ENCODE measurements at regions not wholly inside any gene's neighbourhood (a gene's known extent, or its start where the extent isn't known, plus 50 kb on each side); places are given as distances from the start of the nearest gene placed in this dataset.
"Not testable (repeated sequence)": the region's sequence is repeated elsewhere in the genome, so short reads cannot be mapped to it uniquely, and the experiment has no call there.

DNA sequence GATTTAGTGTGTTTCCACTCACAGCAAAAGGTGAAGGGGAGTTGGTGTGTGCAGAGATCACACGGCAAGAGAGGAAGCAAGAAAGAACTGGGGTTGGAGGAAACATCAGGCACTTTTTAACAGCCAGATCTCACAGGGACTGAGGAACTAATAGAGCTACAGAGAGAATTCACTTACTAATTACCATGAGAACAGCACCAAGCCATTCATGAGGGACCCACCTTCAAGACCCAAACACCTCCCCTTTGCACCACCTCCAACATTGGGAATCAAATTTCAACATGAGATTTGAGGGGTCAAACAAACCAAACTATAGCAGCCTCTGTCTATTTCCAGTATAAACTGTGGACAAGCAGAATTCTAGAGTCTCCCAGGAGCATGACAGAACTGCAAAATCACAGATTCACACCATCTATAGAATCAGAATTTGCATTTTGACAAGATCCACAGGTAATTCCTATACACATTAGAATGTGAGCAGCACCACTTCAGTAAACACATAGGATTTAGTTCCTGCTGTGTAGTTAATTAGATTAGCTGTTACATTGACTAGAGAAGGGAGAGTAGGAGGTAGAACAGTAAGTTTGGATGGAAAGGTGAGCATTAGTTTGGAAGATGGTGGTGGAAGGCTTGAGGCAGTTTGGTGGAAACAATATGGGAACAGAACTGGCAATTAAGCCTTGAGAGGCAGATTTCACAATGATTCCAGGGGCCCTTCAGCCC is 311.7 kb downstream of the NSUN3 start:
- Histone ChIP-seq H2AFZ (ENCODE audit: low read length) (no peak overlapping the region), H3K79me2 (ENCODE audit: low read length) (no peaks in the 10 kb centered on the region), H3K4me1 (ENCODE audit: insufficient read depth, low read length) (no peaks in the 10 kb centered on the region), H3K4me3 (ENCODE audit: low read length) (no peak overlapping the region), H3K27me3 (ENCODE audit: low read length) (no peaks in the 10 kb centered on the region), H3F3A (ENCODE audit: low read length, unreplicated experiment) (no peaks in the 10 kb centered on the region), H3K27ac (ENCODE audit: low read length) (no peak overlapping the region), H3K4me2 (ENCODE audit: low read length) (no peak overlapping the region), H3K9ac (ENCODE audit: low read length) (no peak overlapping the region), H3K36me3 (ENCODE audit: low read depth, low read length) (no peaks in the 10 kb centered on the region), H3K9me2 (replicated peaks; ENCODE audit: low read length) (no peaks in the 10 kb centered on the region), H4K20me1 (ENCODE audit: low read length) (no peaks in the 10 kb centered on the region), H3K9me3 (ENCODE audit: low read length) (no peaks in the 10 kb centered on the region; the same call in 1 of the 2 replicates)
- DNase-seq (no peak), ATAC-seq (no peak)
- CTCF ChIA-PET, result no interaction called here
- BruUV-seq (replicated peaks), result no TSS peak
- TF ChIP-seq EZH2phosphoT487 (IDR thresholded peaks at IDR 0.05; ENCODE audit: borderline replicate concordance, low read length) (no peak), EZH2 (IDR thresholded peaks at IDR 0.05; ENCODE audit: low read length, unreplicated experiment) (no peak), CTCF (conservative IDR thresholded peaks at IDR 0.05; ENCODE audit: low read depth, low read length) (no peak)
- POLR2A ChIA-PET (ENCODE audit: unreplicated experiment), result no interaction called here
- intact Hi-C loops (cut with micrococcal nuclease), result no loop called here

DNA sequence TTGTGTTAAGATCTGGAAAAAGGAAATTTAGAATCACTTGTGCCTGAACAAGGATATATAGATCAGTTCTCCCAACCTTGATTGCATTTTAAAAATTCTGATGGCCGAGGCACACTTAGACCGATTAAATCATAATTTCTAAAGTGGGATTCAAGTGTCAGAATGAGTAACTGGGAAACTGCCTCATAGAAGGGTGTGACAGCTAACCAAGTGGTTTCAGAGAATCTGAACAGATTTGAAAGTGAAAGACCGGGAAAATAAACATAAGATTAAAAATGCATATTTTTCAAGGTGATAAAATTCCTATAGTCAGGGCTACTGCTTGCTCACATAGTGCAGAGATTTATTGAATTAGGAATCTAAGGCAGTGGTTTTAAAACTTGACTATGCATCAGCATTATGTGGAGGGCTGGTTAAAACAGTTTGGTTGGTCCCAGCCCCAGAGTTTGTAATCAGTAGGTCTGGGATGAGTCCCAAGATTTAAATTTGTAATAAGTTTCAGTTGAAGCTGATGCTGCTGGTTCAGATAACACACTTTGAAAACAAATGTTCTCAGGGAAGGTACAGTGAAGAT is 314.3 kb downstream of the NSUN3 start:
- BruUV-seq (replicated peaks); H3K79me2 ChIP-seq (ENCODE audit: low read length); CTCF ChIA-PET; H3F3A ChIP-seq (ENCODE audit: low read length, unreplicated experiment); H2AFZ ChIP-seq (ENCODE audit: low read length); H3K9me2 ChIP-seq (replicated peaks; ENCODE audit: low read length); H4K20me1 ChIP-seq (ENCODE audit: low read length); H3K4me1 ChIP-seq (ENCODE audit: insufficient read depth, low read length); H3K27me3 ChIP-seq (ENCODE audit: low read length); intact Hi-C loops (cut with micrococcal nuclease); H3K9me3 ChIP-seq (ENCODE audit: low read length); H3K36me3 ChIP-seq (ENCODE audit: low read depth, low read length); DNase-seq; ATAC-seq; POLR2A ChIA-PET (ENCODE audit: unreplicated experiment); H3K27ac ChIP-seq (ENCODE audit: low read length); H3K9ac ChIP-seq (ENCODE audit: low read length); H3K4me2 ChIP-seq (ENCODE audit: low read length); H3K4me3 ChIP-seq (ENCODE audit: low read length): not testable (repeated sequence)

GRCh38 chr3:94377863-94378262 is 315.0 kb downstream of the NSUN3 start:
- H3K4me1 ChIP-seq (ENCODE audit: insufficient read depth, low read length); DNase-seq; H4K20me1 ChIP-seq (ENCODE audit: low read length); H3K9ac ChIP-seq (ENCODE audit: low read length); H3K9me2 ChIP-seq (replicated peaks; ENCODE audit: low read length); H3K79me2 ChIP-seq (ENCODE audit: low read length); H3K36me3 ChIP-seq (ENCODE audit: low read depth, low read length); H3F3A ChIP-seq (ENCODE audit: low read length, unreplicated experiment); H3K27ac ChIP-seq (ENCODE audit: low read length); H2AFZ ChIP-seq (ENCODE audit: low read length); H3K4me3 ChIP-seq (ENCODE audit: low read length); H3K4me2 ChIP-seq (ENCODE audit: low read length); BruUV-seq (replicated peaks); H3K9me3 ChIP-seq (ENCODE audit: low read length); POLR2A ChIA-PET (ENCODE audit: unreplicated experiment); intact Hi-C loops (cut with micrococcal nuclease); ATAC-seq; CTCF ChIA-PET; H3K27me3 ChIP-seq (ENCODE audit: low read length): not testable (repeated sequence)

- TF ChIP-seq EZH2 (IDR thresholded peaks at IDR 0.05; ENCODE audit: low read length, unreplicated experiment) (no peak), EZH2phosphoT487 (IDR thresholded peaks at IDR 0.05; ENCODE audit: borderline replicate concordance, low read length) (no peak), CTCF (conservative IDR thresholded peaks at IDR 0.05; ENCODE audit: low read depth, low read length) (no peak)
- POLR2A ChIA-PET (ENCODE audit: unreplicated experiment), result no interaction called here
Measured at GRCh38 chr3:94378322-94378721, 315.5 kb downstream of the NSUN3 start.

More at GRCh38 chr3:94378322-94378721, 315.5 kb downstream of the NSUN3 start:
- H3F3A ChIP-seq (ENCODE audit: low read length, unreplicated experiment), result no peaks in the 10 kb centered on the region
- no peak for ATAC-seq
- no peaks in the 10 kb centered on the region for H3K27me3 ChIP-seq (ENCODE audit: low read length)
- no peak overlapping the region for H3K4me2 ChIP-seq (ENCODE audit: low read length)
- no peak overlapping the region for H3K9ac ChIP-seq (ENCODE audit: low read length)
- DNase-seq, result no peak
- H3K9me2 ChIP-seq (replicated peaks; ENCODE audit: low read length), result no peaks in the 10 kb centered on the region
- intact Hi-C loops (cut with micrococcal nuclease), result no loop called here
- no peaks in the 10 kb centered on the region; the same call in 1 of the 2 replicates for H3K9me3 ChIP-seq (ENCODE audit: low read length)
- no peak overlapping the region for H3K4me3 ChIP-seq (ENCODE audit: low read length)
- no peak overlapping the region for H2AFZ ChIP-seq (ENCODE audit: low read length)
- H3K27ac ChIP-seq (ENCODE audit: low read length), result no peak overlapping the region
- CTCF ChIA-PET, result no interaction called here
- no peaks in the 10 kb centered on the region for H3K79me2 ChIP-seq (ENCODE audit: low read length)
- H3K36me3 ChIP-seq (ENCODE audit: low read depth, low read length), result no peaks in the 10 kb centered on the region
- no peaks in the 10 kb centered on the region for H4K20me1 ChIP-seq (ENCODE audit: low read length)
- no peaks in the 10 kb centered on the region for H3K4me1 ChIP-seq (ENCODE audit: insufficient read depth, low read length)
- no TSS peak for BruUV-seq (replicated peaks)

Measured in PC-3 (cell line).